HG03139 (cell line): ENCODE measurements at regions not wholly inside any gene's neighbourhood (a gene's known extent, or its start where the extent isn't known, plus 50 kb on each side); places are given as distances from the start of the nearest gene placed in this dataset.

Source experiments
- ATAC-seq: cut with Tn5 transposase; IDR thresholded peaks from one replicate; pipeline ENCODE4 v1.9.1; 2021; ENCODE audit not compliant: unreplicated experiment

- ATAC-seq = no peak
These were observed 102.4 kb downstream of the EFNB2 start for GRCh38 chr13:106433066-106433465.

- no peak for ATAC-seq
These were observed 102.8 kb downstream of the EFNB2 start for GRCh38 chr13:106432636-106433035.

DNA sequence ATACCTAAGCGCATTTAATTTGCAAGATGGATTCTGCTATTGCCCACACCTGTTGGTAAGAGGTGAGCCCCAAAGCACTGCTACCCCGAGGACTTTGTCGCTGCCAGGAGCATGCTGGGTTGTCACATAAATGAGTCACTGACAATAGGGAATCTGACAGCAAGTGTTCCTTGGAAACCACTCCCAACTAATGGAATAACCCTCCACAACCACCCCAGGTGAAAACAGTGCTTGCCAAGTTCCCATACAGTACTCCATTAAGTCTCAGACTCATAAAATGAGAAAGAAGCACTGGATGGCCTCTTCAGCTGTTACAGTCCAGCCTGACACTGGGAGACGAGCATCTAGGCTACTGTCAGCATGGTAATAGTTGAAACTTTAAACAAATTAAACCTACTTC is 108.6 kb downstream of the EFNB2 start:
- no peak for ATAC-seq

DNA sequence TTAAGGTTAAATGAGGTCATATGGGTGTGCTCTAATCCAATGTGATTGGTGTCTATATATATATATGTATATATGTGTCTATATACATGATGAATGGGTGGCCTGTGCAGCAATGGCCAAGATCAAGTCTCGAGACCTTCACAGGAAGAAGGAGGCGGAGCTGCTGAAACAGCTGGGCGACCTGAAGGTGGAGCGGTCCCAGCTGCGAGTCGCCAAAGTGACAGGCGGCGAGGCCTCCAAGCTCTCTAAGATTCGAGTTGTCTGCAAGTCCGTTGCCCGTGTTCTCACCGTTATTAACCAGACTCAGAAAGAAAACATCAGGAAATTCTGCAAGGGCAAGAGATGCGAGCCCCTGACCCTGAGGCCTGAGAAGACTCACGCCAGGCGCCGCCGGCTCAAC is 109.8 kb downstream of the EFNB2 start:
- no peak for ATAC-seq

GRCh38 chr13:106424805-106425204 is 110.7 kb downstream of the EFNB2 start:
- no peak for ATAC-seq

- no peak for ATAC-seq
These were observed 111.9 kb downstream of the EFNB2 start for GRCh38 chr13:106423530-106423929.

DNA sequence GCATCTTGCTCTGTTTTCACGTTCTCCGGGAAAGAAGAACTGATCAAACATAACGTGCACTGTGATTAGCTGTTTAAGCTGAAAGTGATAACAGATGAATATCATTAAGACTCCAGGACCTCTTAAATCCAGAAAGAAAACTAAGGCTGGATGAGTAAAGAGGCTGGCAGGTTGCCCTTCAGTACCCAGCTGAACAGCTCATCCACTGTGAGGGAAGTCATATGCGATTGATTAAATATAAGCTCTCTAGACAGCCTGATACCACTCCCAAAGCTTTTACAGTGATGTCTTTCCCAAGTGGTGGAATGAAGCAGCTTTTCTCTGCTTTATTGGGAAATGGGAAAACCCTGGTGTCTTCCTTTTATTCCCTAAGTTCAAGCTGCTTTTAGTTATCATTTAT is 116.9 kb downstream of the EFNB2 start:
- ATAC-seq = no peak

DNA sequence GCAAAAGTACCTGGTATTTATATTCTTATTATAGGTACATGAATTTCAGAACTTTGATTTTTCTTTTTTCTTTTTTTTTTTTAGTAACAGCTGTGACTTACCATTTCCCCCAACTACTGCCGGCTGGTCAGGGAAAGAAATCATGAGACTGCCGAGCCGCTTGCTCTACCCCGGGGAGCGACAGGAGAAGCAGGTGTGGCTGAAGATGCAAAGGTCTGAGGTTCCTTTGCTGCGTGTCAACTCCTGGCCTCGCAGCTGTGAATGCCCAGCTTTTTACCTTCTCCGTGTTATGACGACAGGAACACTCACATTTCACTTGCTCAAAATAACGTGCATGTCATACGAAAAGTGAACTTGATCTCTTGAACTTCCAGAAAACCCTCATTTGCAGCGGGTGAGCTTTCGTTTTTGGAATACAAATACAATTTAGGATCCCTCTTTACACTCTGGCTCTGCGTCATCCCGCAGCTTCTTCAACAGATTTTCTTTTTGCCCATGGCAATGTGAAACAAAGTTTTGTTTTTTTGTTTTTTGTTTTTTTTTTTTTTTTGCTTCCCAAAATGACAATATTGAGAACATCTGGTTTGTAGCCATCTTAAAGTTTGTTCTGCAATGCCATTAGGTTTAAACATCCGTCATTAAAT is 117.9 kb downstream of the EFNB2 start:
- no peak for ATAC-seq

DNA sequence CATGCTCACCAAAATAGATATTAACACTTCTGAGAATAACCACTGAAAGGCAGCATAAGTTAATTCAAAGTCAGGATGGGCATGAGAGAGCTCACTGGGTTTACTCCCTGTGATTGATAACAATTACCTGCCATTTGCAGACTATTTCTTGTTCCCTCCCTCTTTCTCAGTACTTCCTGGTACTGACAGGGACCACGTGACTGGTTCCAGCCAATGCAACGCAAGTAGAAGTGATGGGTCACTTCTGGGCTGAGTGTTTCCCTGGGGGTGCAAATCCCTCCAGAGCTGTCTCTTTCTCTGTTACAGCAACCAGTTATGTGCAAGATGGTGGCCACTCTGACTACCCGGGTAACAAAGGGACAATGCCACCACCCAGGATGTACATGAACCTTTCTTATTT is 118.8 kb downstream of the EFNB2 start:
- no peak for ATAC-seq

- no peak for ATAC-seq
These were observed 119.5 kb downstream of the EFNB2 start for GRCh38 chr13:106415971-106416370.

- no peak for ATAC-seq
These were observed 120.0 kb downstream of the EFNB2 start for GRCh38 chr13:106415442-106415841.

GRCh38 chr13:106407338-106407737 is 128.1 kb downstream of the EFNB2 start:
- no peak for ATAC-seq

- ATAC-seq = no peak
These were observed 129.7 kb downstream of the EFNB2 start for GRCh38 chr13:106405731-106406130.

- no peak for ATAC-seq
These were observed 132.2 kb downstream of the EFNB2 start for GRCh38 chr13:106403280-106403679.

DNA sequence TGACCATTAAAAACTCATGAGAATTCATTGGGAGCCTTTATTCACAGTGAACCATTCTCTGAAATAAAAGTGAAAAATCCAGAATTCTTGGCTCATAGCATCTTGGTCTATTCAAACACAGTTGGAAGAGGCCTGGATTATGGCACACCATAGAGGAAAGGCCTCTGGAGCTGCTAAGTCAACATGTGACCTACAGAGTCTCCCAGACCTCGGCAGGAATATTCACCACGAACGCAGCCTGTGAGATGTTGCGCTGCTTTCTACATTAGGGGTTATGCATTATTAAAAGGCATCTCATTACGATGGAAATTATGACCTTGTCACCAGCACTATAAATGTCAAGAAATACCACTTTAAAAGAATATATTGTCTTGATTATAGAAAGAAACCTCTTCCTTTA is 132.6 kb downstream of the EFNB2 start:
- ATAC-seq = no peak

DNA sequence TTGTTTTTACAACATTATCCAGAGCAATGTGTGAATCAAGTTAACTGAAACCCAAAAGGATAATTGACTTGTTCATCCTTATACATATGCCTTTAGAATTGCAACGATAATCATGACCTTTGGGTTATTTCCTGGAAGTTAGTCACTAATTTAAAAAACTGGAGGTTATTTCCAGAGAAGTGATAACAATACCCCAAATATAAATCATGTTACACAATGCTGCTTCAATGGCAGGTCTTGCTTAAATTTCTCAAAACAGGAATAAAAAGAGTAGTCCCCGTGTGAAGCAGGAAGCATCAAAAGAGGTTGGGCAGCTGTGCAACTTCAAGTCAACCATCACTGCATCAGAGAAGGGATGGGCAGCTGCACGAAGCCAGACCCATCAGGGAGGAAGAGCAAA is 134.4 kb downstream of the EFNB2 start:
- ATAC-seq = no peak

DNA sequence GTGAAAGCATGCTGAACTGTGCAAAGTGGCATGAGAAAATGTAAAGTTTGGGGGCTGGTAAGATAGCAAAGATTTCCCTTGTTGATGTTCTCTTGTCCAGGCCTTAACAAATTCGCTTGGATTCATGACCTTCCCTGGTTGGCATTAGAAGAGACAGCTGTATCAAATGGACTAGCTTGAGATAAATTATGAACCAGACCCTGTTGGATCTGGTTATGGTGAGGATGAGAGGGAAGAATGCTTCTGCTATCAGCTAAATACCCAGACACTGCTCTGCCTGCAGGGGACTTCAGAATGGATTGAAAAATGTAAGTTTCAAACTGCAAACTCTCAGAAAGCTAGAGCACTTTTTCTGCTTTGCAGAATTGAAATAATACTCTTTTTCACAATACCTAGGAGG is 135.2 kb downstream of the EFNB2 start:
- no peak for ATAC-seq

DNA sequence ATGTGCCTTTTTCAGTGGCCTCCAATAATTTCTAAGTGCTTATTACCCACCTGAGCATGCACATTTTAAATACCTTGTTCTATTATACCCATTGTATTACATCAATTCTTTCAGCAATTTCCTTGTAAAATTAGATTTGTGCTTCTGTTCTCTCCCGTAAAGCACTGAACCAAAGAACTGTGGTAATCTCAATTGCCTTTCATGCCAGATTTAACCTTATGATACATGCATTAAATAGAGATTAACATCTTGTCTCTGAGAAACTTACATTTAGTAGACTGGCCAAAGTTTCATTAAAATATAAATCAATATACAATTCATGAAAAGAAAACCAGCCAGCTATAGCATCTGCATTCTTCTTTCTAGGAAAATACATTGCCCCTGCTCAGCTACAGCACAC is 137.2 kb downstream of the EFNB2 start:
- no peak for ATAC-seq

DNA sequence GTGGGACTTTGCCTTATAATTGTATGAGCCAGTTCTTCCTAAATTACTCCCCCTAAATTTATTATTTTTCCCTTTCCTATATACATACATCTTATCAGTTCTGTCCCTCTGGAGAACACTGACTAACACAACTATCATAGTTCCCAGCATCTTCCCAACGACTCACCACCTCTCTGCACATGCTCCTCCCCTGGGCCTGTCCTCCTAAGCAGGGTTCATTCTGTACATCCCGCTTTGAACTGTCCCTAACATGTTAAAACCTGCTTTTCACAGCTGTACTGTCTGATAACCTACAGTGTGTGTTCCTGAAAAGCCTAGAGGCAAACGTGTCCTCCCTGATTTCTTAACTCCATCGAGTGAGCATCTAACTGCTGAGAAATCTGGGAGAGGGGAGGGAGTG is 141.7 kb downstream of the EFNB2 start:
- ATAC-seq = no peak

DNA sequence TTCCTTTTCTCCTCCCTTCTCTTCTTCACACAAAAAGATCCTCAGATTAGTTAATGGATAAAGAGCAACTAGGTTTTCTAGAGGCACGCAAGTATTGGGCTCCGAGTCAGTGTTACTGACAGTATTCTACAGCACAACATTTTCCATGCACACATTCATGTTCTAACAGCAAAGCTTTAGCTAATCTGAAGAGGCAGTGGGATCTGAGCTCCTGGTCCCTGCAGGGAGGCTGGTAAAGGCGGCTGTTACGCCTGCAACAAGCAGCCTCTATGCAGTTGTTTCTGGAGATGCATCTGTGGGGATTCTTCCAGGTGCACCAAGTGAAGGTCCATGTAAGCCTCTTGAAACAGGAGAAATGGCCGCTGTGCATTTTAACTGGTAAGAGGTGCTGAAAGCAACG is 143.8 kb downstream of the EFNB2 start:
- ATAC-seq = no peak

DNA sequence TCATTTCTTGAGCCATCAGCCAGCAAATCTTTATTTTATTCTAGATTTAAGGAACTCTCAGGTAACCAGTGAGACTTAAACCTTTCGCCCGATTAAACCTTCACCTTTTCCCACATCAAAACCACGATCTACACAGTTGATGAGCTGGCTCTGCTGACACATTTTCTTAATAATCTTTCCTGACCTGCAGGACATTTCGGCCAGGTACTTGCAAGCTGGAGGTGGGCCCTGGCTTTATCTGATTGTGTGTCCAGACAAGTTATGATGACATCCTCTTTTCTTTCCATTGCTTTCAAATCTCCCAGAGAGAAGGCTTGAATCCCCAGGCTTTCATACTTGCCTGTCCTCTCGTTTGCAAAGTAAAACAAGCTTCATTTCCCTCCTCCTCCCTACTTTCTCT is 144.2 kb downstream of the EFNB2 start:
- no peak for ATAC-seq

GRCh38 chr13:106390367-106390766 is 145.1 kb downstream of the EFNB2 start:
- ATAC-seq = no peak

DNA sequence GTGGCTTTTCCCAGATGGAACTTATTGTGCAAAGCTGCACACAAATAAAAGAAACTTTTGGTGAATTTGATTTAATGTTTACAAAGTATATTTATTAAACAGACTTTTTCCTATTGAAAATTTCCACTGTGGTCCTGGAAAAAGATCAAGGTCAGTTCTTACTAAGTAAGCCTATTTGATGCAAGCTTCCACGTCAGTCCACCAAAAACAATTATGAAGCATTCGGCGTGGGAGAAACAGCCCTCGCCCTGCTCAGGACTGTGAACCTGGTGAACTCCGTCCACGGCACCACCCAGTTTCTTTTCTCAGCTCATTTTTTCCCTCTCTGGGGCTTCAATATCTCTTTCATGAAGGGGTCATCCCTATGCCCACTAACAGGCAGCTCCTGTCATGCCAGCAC is 149.8 kb downstream of the EFNB2 start:
- no peak for ATAC-seq

GRCh38 chr13:106384516-106384915 is 150.9 kb downstream of the EFNB2 start:
- no peak for ATAC-seq
